H9 (cell line): ENCODE measurements at regions not wholly inside any gene's neighbourhood (a gene's known extent, or its start where the extent isn't known, plus 50 kb on each side); places are given as distances from the start of the nearest gene placed in this dataset.

ENCODE experiments used
- DNase-seq: peaks from one replicate; pipeline ENCODE4 v3.0.0-alpha.2; 2017
- H2AFZ ChIP-seq: one replicate; pipeline ENCODE4 v1.6.1; 2013; ENCODE audit warnings: mild to moderate bottlenecking, low read length, control low read depth, moderate library complexity
- H2AK5ac ChIP-seq: 2 replicates; pipeline ENCODE4 v1.6.1; 2013; ENCODE audit warnings: low read length, control low read depth, mixed read lengths; ENCODE audit not compliant: insufficient read length
- H2BK120ac ChIP-seq: one replicate; pipeline ENCODE4 v1.6.1; 2013; ENCODE audit warnings: low read depth, mild to moderate bottlenecking, low read length, control low read depth, inconsistent platforms; ENCODE audit not compliant: poor library complexity, severe bottlenecking
- H2BK12ac ChIP-seq: 2 replicates; pipeline ENCODE4 v1.6.1; 2013; ENCODE audit warnings: low read length, control low read depth, mixed read lengths, low read depth; ENCODE audit not compliant: insufficient read length
- H2BK15ac ChIP-seq: 2 replicates; pipeline ENCODE4 v1.6.1; 2013; ENCODE audit warnings: low read depth, low read length, control low read depth
- H2BK20ac ChIP-seq: one replicate; pipeline ENCODE4 v1.6.1; 2013; ENCODE audit warnings: low read depth, mild to moderate bottlenecking, low read length, control low read depth, inconsistent platforms; ENCODE audit not compliant: poor library complexity, severe bottlenecking
- H2BK5ac ChIP-seq: 2 replicates; pipeline ENCODE4 v1.6.1; 2013; ENCODE audit warnings: low read length, control low read depth, mixed read lengths; ENCODE audit not compliant: insufficient read length
- H3K14ac ChIP-seq: 2 replicates; pipeline ENCODE4 v1.6.1; 2013; ENCODE audit warnings: low read length, control low read depth; ENCODE audit not compliant: insufficient read depth
- H3K18ac ChIP-seq: 2 replicates; pipeline ENCODE4 v1.6.1; 2013; ENCODE audit warnings: low read depth, mild to moderate bottlenecking, mixed read lengths, low read length, control low read depth; ENCODE audit not compliant: insufficient read length
- H3K23ac ChIP-seq: 2 replicates; pipeline ENCODE4 v1.6.1; 2013; ENCODE audit warnings: low read length, control low read depth, mixed read lengths, low read depth; ENCODE audit not compliant: insufficient read length
- H3K23me2 ChIP-seq: 2 replicates; pipeline ENCODE4 v1.6.1; 2013; ENCODE audit warnings: low read depth, mild to moderate bottlenecking, mixed read lengths, low read length, control low read depth; ENCODE audit not compliant: insufficient read length, poor library complexity, severe bottlenecking
- H3K27ac ChIP-seq: 2 replicates; pipeline ENCODE4 v1.5.1; 2013; ENCODE audit warnings: low read length, control low read depth, mixed read lengths, low read depth; ENCODE audit not compliant: insufficient read length
- H3K27me3 ChIP-seq: 2 replicates; pipeline ENCODE4 v1.6.1; 2013; ENCODE audit warnings: low read length, control low read depth, inconsistent platforms; ENCODE audit not compliant: insufficient read depth
- H3K4ac ChIP-seq: 2 replicates; pipeline ENCODE4 v1.6.1; 2013; ENCODE audit warnings: low read depth, mild to moderate bottlenecking, control low read depth, inconsistent platforms, low read length, moderate library complexity
- H3K4me1 ChIP-seq: 2 replicates; pipeline ENCODE4 v1.6.1; 2013; ENCODE audit warnings: low read length, control low read depth, inconsistent platforms; ENCODE audit not compliant: insufficient read depth
- H3K4me2 ChIP-seq: 2 replicates; pipeline ENCODE4 v1.6.1; 2013; ENCODE audit warnings: low read length, control low read depth, mixed read lengths; ENCODE audit not compliant: insufficient read length, insufficient read depth
- H3K56ac ChIP-seq: 2 replicates; pipeline ENCODE4 v1.6.1; 2013; ENCODE audit warnings: low read depth, mild to moderate bottlenecking, mixed read lengths, low read length, control low read depth; ENCODE audit not compliant: insufficient read length
- H3K79me1 ChIP-seq: 2 replicates; pipeline ENCODE4 v1.6.1; 2013; ENCODE audit warnings: low read depth, mild to moderate bottlenecking, moderate library complexity, low read length, control low read depth, inconsistent platforms; ENCODE audit not compliant: insufficient read depth, poor library complexity, severe bottlenecking
- H3K79me2 ChIP-seq: 2 replicates; pipeline ENCODE4 v1.6.1; 2013; ENCODE audit warnings: low read length, control low read depth, inconsistent platforms; ENCODE audit not compliant: insufficient read depth
- H3K9ac ChIP-seq: 2 replicates; pipeline ENCODE4 v1.6.1; 2013; ENCODE audit warnings: low read length, control low read depth, mixed read lengths; ENCODE audit not compliant: insufficient read length; ENCODE audit errors: extremely low read depth
- H3K9me3 ChIP-seq: one replicate; pipeline ENCODE4 v1.6.1; 2013; ENCODE audit warnings: low read depth, low read length, inconsistent platforms; ENCODE audit not compliant: control insufficient read depth
- H3T11ph ChIP-seq: one replicate; pipeline ENCODE4 v1.6.1; 2013; ENCODE audit warnings: mild to moderate bottlenecking, low read length, control low read depth, inconsistent platforms
- H4K20me1 ChIP-seq: one replicate; pipeline ENCODE4 v1.6.1; 2013; ENCODE audit not compliant: control insufficient read depth, insufficient read length, insufficient read depth
- H4K5ac ChIP-seq: 2 replicates; pipeline ENCODE4 v1.6.1; 2013; ENCODE audit warnings: low read depth, mild to moderate bottlenecking, mixed read lengths, low read length, control low read depth; ENCODE audit not compliant: insufficient read length
- H4K8ac ChIP-seq: replicated peaks from 2 replicates; pipeline ENCODE4 v1.6.1; 2013; ENCODE audit warnings: low read length, control low read depth, mixed read lengths, low read depth; ENCODE audit not compliant: insufficient read length
- H4K91ac ChIP-seq: 2 replicates; pipeline ENCODE4 v1.6.1; 2013; ENCODE audit warnings: low read depth, mild to moderate bottlenecking, moderate library complexity, mixed read lengths, low read length, control low read depth; ENCODE audit not compliant: insufficient read length
- H3K27ac Mint-ChIP-seq, 3 experiments: 2 replicates in 2 of 3; 3 replicates in 1 of 3; pipeline ENCODE4 v1.8.0; 2020 to 2021; ENCODE audit warnings: mixed read lengths in 3 of 3, mild to moderate bottlenecking in 1 of 3, moderate library complexity in 1 of 3
- H3K27me3 Mint-ChIP-seq: 2 replicates; pipeline ENCODE4 v1.8.0; 2021; ENCODE audit warnings: low read depth, mild to moderate bottlenecking, moderate library complexity, mixed read lengths
- H3K36me3 Mint-ChIP-seq, 3 experiments: 2 replicates in 2 of 3; 3 replicates in 1 of 3; pipeline ENCODE4 v1.8.0; 2020 to 2021; ENCODE audit warnings: low read depth in 3 of 3, mixed read lengths in 3 of 3; ENCODE audit not compliant: insufficient read depth in 1 of 3
- H3K4me1 Mint-ChIP-seq, 2 experiments: 2 replicates each; pipeline ENCODE4 v1.8.0; 2020; ENCODE audit warnings: mixed read lengths in 2 of 2
- H3K4me3 Mint-ChIP-seq, 2 experiments: 2 replicates in 1 of 2; 3 replicates in 1 of 2; pipeline ENCODE4 v1.8.0; 2020 to 2021; ENCODE audit warnings: mild to moderate bottlenecking in 2 of 2, mixed read lengths in 2 of 2, moderate library complexity in 1 of 2
- H3K9me3 Mint-ChIP-seq, 2 experiments: 2 replicates in 1 of 2; 3 replicates in 1 of 2; pipeline ENCODE4 v1.8.0; 2020; ENCODE audit warnings: mild to moderate bottlenecking in 2 of 2, mixed read lengths in 2 of 2, moderate library complexity in 1 of 2
- CTCF ChIP-seq: fragments of 200-600 bp; sonication (generic); conservative IDR thresholded peaks from 3 replicates; pipeline ENCODE4 v1.8.0; 2021; ENCODE audit warnings: antibody characterized with exemption, mild to moderate bottlenecking
- WGBS: extraction: QIAGEN DNeasy Blood & Tissue Kit; methylation state at CpG from one replicate; pipeline ENCODE4 v1.1.7; 2013; ENCODE audit warnings: missing lambda C conversion rate, low lambda C conversion rate, mixed read lengths; ENCODE audit not compliant: insufficient read length; ENCODE audit errors: extremely low coverage; 5-methylcytosine and 5-hydroxymethylcytosine counted together

- H2BK15ac ChIP-seq: 0 out of 2 replicates have a peak overlapping the region, but pooled peaks have one; percentile 55
- Mint-ChIP-seq H3K27ac (peak overlapping the region in 1 of 3 experiments; percentile 19; a peak in 3 of 7 replicates), H3K4me3 (peak overlapping the region; percentile 4 to 25; a peak in 2 of 5 replicates), H3K36me3 (no peaks in the 10 kb centered on the region; a peak in 1 of 7 replicates), H3K9me3 (no peaks in the 10 kb centered on the region), H3K27me3 (peaks cover 3% of the 10 kb centered on the region), H3K4me1 (peaks cover 36 to 38% of the 10 kb centered on the region in 2 experiments)
- no peak overlapping the region for H3K4ac ChIP-seq
- H3K27ac ChIP-seq: no peak overlapping the region
- H3K4me1 ChIP-seq: peaks cover 6% of the 10 kb centered on the region; the same call in 1 of the 2 replicates
- H3K23me2 ChIP-seq: no peaks in the 10 kb centered on the region
- H4K91ac ChIP-seq: no peak overlapping the region
- no peak overlapping the region; the same call in 1 of the 2 replicates for H3K14ac ChIP-seq
- peak overlapping the region; percentile 36 for H2AFZ ChIP-seq
- peak overlapping the region; percentile 27 for H3K4me2 ChIP-seq
- H2AK5ac ChIP-seq: no peak overlapping the region
- WGBS: no CpG with 5 or more reads among the region's 8 CpGs
- no peak overlapping the region for H3K23ac ChIP-seq
- no peaks in the 10 kb centered on the region for H3K9me3 ChIP-seq
- H4K8ac ChIP-seq: no peak overlapping the region
- no peaks in the 10 kb centered on the region for H3K79me1 ChIP-seq
- no peak overlapping the region for H3K18ac ChIP-seq
- H3K27me3 ChIP-seq: no peaks in the 10 kb centered on the region
- no peak overlapping the region for H3T11ph ChIP-seq
- H2BK12ac ChIP-seq: no peak overlapping the region
- TF ChIP-seq CTCF: no peak
- H2BK120ac ChIP-seq: no peak overlapping the region
- DNase-seq: peak; percentile 39
- H4K20me1 ChIP-seq: no peaks in the 10 kb centered on the region
- no peak overlapping the region for H3K9ac ChIP-seq
- H2BK5ac ChIP-seq: no peak overlapping the region
- H2BK20ac ChIP-seq: no peak overlapping the region
- no peaks in the 10 kb centered on the region for H3K79me2 ChIP-seq
- no peak overlapping the region for H3K56ac ChIP-seq
- H4K5ac ChIP-seq: no peak overlapping the region
Observed at GRCh38 chr12:24230061-24230701, 280.7 kb upstream of the SOX5 start.
